ENCODE measurements at regions not wholly inside any gene's neighbourhood (a gene's known extent, or its start where the extent isn't known, plus 50 kb on each side); places are given as distances from the start of the nearest gene placed in this dataset.

- no peaks in the 10 kb centered on the region for H3K4me1 ChIP-seq (ENCODE audit: control insufficient read depth in 3 of 3, insufficient read depth in 2 of 3, low read depth in 1 of 3, low read length in 2 of 3)
- DNase-seq (no peak), FAIRE-seq (no peak)
- no peaks in the 10 kb centered on the region for H3K9me3 ChIP-seq (ENCODE audit: control insufficient read depth in 2 of 2, insufficient read depth in 1 of 2, low read depth in 1 of 2, low read length in 1 of 2)
- no peak overlapping the region for H3K4me3 ChIP-seq (ENCODE audit: low read depth in 1 of 3, low read length in 3 of 3)
- H3K27ac ChIP-seq (ENCODE audit: low read depth in 1 of 3, low read length in 2 of 3), result no peak overlapping the region
- no peaks in the 10 kb centered on the region for H3K36me3 ChIP-seq (ENCODE audit: control insufficient read depth in 3 of 3, insufficient read depth in 2 of 3, low read depth in 1 of 3, low read length in 3 of 3)
- H3K27me3 ChIP-seq (ENCODE audit: control insufficient read depth in 3 of 3, insufficient read depth in 3 of 3, low read length in 3 of 3), result no peaks in the 10 kb centered on the region
- 79 to 82% (median 80%) methylated on average over 3 of the region's 3 CpGs for WGBS, 3 donors
Measured at GRCh38 chr7:136412952-136413351, 435.8 kb upstream of the MTPN start.

DNA sequence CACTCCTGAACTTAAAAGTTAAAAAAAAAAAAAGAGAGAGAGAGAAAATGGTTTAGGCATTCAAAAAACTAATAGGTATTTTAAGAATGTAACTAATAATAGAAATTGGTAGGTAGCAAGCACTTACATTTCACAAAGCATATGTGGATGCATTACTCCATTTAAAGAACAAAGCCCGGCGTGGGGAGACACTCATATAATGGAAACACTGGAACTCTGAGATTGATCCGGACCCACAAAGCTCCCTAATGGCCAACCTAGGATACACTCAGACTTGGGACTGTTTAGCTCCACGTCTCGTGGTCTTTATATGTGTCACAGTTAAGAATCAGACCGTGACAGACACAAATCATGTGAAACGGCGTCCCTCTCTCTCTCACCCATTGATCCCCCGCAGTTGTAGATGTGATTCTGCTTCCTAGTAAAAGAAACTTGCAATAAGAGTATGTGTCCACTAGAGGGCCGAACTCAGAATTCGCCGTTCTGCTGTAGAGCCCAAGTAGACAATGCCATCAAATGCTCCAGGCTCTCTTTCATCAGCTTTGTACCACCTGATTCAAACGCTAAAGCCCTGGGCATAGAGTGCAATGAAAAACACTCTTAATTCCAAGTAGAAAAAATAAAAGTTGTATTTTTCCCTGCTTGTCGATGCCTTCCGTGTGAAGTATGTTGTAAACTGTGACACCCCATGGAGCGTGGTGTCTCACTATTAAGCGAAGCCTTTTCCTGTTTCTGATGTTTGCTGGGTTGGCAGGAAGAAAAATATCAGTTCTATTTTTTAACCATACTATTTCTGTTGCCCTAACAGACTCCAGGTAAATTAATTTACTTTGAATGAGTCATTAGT, 429.0 kb upstream of the MTPN start:
- Histone ChIP-seq H3K4me3 (ENCODE audit: low read depth in 1 of 3, low read length in 3 of 3) (no peak overlapping the region), H3K9me3 (ENCODE audit: control insufficient read depth in 2 of 2, insufficient read depth in 1 of 2, low read depth in 1 of 2, low read length in 1 of 2) (no peaks in the 10 kb centered on the region), H3K36me3 (ENCODE audit: control insufficient read depth in 3 of 3, insufficient read depth in 2 of 3, low read depth in 1 of 3, low read length in 3 of 3) (no peaks in the 10 kb centered on the region), H3K4me1 (ENCODE audit: control insufficient read depth in 3 of 3, insufficient read depth in 2 of 3, low read depth in 1 of 3, low read length in 2 of 3) (no peaks in the 10 kb centered on the region), H3K27me3 (ENCODE audit: control insufficient read depth in 3 of 3, insufficient read depth in 3 of 3, low read length in 3 of 3) (no peaks in the 10 kb centered on the region), H3K27ac (ENCODE audit: low read depth in 1 of 3, low read length in 2 of 3) (no peak overlapping the region)
- DNase-seq, result peak; percentile 33 to 51
- WGBS, 3 donors, result 31 to 34% (median 32%) methylated on average over 17 of the region's 17 CpGs
- no peak for FAIRE-seq

DNA sequence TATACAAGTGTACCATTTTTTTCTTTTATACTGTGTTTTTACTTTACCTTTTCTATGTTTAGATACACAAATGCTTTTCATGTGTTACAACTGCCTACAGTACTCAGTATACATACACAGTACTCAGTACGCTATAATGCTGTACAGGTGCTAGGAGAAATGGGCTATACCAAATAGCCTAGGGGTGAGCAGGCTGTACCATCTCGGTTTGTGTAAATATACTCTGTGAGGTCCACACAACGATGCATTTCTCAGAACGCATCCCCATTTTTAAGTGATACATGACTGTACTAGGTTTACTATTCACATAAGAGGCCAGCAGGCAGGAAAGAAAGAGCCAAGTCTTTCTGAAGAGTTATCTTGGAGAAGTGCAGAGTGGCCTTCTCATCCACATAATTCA, 426.4 kb upstream of the MTPN start:
- Histone ChIP-seq H3K36me3 (ENCODE audit: control insufficient read depth in 3 of 3, insufficient read depth in 2 of 3, low read depth in 1 of 3, low read length in 3 of 3) (no peaks in the 10 kb centered on the region), H3K4me1 (ENCODE audit: control insufficient read depth in 3 of 3, insufficient read depth in 2 of 3, low read depth in 1 of 3, low read length in 2 of 3) (no peaks in the 10 kb centered on the region), H3K27me3 (ENCODE audit: control insufficient read depth in 3 of 3, insufficient read depth in 3 of 3, low read length in 3 of 3) (no peaks in the 10 kb centered on the region), H3K27ac (ENCODE audit: low read depth in 1 of 3, low read length in 2 of 3) (no peak overlapping the region), H3K9me3 (ENCODE audit: control insufficient read depth in 2 of 2, insufficient read depth in 1 of 2, low read depth in 1 of 2, low read length in 1 of 2) (no peaks in the 10 kb centered on the region), H3K4me3 (ENCODE audit: low read depth in 1 of 3, low read length in 3 of 3) (no peak overlapping the region)
- WGBS, 3 donors, result 78 to 85% (median 84%) methylated on average over 4 of the region's 4 CpGs
- DNase-seq (no peak), FAIRE-seq (no peak)

- 64 to 77% (median 70%) methylated on average over 5 of the region's 5 CpGs for WGBS, 3 donors
- H3K4me1 ChIP-seq (ENCODE audit: control insufficient read depth in 3 of 3, insufficient read depth in 2 of 3, low read depth in 1 of 3, low read length in 2 of 3), result no peaks in the 10 kb centered on the region
- H3K4me3 ChIP-seq (ENCODE audit: low read depth in 1 of 3, low read length in 3 of 3), result no peak overlapping the region
- H3K36me3 ChIP-seq (ENCODE audit: control insufficient read depth in 3 of 3, insufficient read depth in 2 of 3, low read depth in 1 of 3, low read length in 3 of 3), result no peaks in the 10 kb centered on the region
- no peak for FAIRE-seq
- no peak overlapping the region for H3K27ac ChIP-seq (ENCODE audit: low read depth in 1 of 3, low read length in 2 of 3)
- DNase-seq, result no peak
- no peaks in the 10 kb centered on the region for H3K27me3 ChIP-seq (ENCODE audit: control insufficient read depth in 3 of 3, insufficient read depth in 3 of 3, low read length in 3 of 3)
- H3K9me3 ChIP-seq (ENCODE audit: control insufficient read depth in 2 of 2, insufficient read depth in 1 of 2, low read depth in 1 of 2, low read length in 1 of 2), result no peaks in the 10 kb centered on the region
Measured at GRCh38 chr7:136400877-136401276, 423.7 kb upstream of the MTPN start.

DNA sequence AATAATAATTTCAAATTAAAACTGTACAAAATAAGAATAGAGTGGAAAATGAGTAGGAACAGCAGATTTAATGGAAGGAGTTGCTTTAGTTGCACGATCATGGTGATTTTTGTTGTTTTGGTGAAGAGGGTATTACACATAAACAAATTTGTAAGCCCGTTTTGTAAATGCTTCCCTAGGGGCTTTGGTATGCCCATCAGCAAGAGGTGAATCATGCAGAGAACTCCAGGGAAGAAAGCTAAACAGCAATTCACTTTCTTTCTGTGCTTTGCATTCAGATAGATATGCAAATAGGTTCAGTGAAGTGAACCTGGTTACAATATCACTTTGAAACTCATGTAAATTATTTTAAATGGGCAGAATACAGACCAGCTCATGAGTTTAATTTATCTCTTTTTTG, 422.2 kb upstream of the MTPN start:
- no peaks in the 10 kb centered on the region for H3K27me3 ChIP-seq (ENCODE audit: control insufficient read depth in 3 of 3, insufficient read depth in 3 of 3, low read length in 3 of 3)
- WGBS, 3 donors, result 31 to 47% (median 43%) methylated on average over 2 of the region's 2 CpGs
- no peaks in the 10 kb centered on the region for H3K36me3 ChIP-seq (ENCODE audit: control insufficient read depth in 3 of 3, insufficient read depth in 2 of 3, low read depth in 1 of 3, low read length in 3 of 3)
- H3K27ac ChIP-seq (ENCODE audit: low read depth in 1 of 3, low read length in 2 of 3), result no peak overlapping the region
- no peak overlapping the region for H3K4me3 ChIP-seq (ENCODE audit: low read depth in 1 of 3, low read length in 3 of 3)
- no peaks in the 10 kb centered on the region for H3K4me1 ChIP-seq (ENCODE audit: control insufficient read depth in 3 of 3, insufficient read depth in 2 of 3, low read depth in 1 of 3, low read length in 2 of 3)
- FAIRE-seq (no peak), DNase-seq (no peak)
- no peaks in the 10 kb centered on the region for H3K9me3 ChIP-seq (ENCODE audit: control insufficient read depth in 2 of 2, insufficient read depth in 1 of 2, low read depth in 1 of 2, low read length in 1 of 2)

GRCh38 chr7:136392856-136393255, 415.7 kb upstream of the MTPN start:
- Histone ChIP-seq H3K27ac (ENCODE audit: low read depth in 1 of 3, low read length in 2 of 3) (no peak overlapping the region), H3K36me3 (ENCODE audit: control insufficient read depth in 3 of 3, insufficient read depth in 2 of 3, low read depth in 1 of 3, low read length in 3 of 3) (no peaks in the 10 kb centered on the region), H3K4me1 (ENCODE audit: control insufficient read depth in 3 of 3, insufficient read depth in 2 of 3, low read depth in 1 of 3, low read length in 2 of 3) (no peaks in the 10 kb centered on the region), H3K4me3 (ENCODE audit: low read depth in 1 of 3, low read length in 3 of 3) (no peak overlapping the region), H3K9me3 (ENCODE audit: control insufficient read depth in 2 of 2, insufficient read depth in 1 of 2, low read depth in 1 of 2, low read length in 1 of 2) (no peaks in the 10 kb centered on the region), H3K27me3 (ENCODE audit: control insufficient read depth in 3 of 3, insufficient read depth in 3 of 3, low read length in 3 of 3) (no peaks in the 10 kb centered on the region)
- FAIRE-seq, result no peak
- DNase-seq, result no peak
- WGBS, 3 donors, result 78 to 95% (median 91%) methylated on average over 2 of the region's 2 CpGs

GRCh38 chr7:136391371-136391770, 414.2 kb upstream of the MTPN start:
- no peaks in the 10 kb centered on the region for H3K9me3 ChIP-seq (ENCODE audit: control insufficient read depth in 2 of 2, insufficient read depth in 1 of 2, low read depth in 1 of 2, low read length in 1 of 2)
- DNase-seq, result no peak
- no peak overlapping the region for H3K4me3 ChIP-seq (ENCODE audit: low read depth in 1 of 3, low read length in 3 of 3)
- H3K4me1 ChIP-seq (ENCODE audit: control insufficient read depth in 3 of 3, insufficient read depth in 2 of 3, low read depth in 1 of 3, low read length in 2 of 3), result no peaks in the 10 kb centered on the region
- no peaks in the 10 kb centered on the region for H3K27me3 ChIP-seq (ENCODE audit: control insufficient read depth in 3 of 3, insufficient read depth in 3 of 3, low read length in 3 of 3)
- 42 to 56% (median 45%) methylated on average over 6 of the region's 6 CpGs for WGBS, 3 donors
- H3K27ac ChIP-seq (ENCODE audit: low read depth in 1 of 3, low read length in 2 of 3), result no peak overlapping the region
- H3K36me3 ChIP-seq (ENCODE audit: control insufficient read depth in 3 of 3, insufficient read depth in 2 of 3, low read depth in 1 of 3, low read length in 3 of 3), result no peaks in the 10 kb centered on the region
- FAIRE-seq, result no peak

DNA sequence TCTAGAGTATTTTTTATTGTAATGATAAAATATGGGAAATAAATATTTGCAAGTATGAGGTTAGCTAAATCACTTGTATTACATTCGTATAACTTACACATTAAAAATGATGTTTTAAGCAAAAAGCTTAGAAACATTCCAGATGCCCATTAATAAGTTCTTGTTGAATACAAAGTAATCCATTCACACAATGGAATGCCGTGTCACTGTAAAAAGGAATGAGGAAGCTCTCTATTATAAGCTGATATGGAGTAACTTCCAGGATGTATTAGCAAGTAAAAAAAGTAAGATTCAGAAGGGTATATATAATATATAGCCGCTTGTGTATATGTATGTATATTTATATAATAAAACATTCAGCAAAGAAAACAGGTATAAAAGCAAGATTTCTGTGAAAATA, 412.8 kb upstream of the MTPN start:
- 69 to 79% (median 78%) methylated on average over 3 of the region's 3 CpGs for WGBS, 3 donors
- H3K27me3 ChIP-seq (ENCODE audit: control insufficient read depth in 3 of 3, insufficient read depth in 3 of 3, low read length in 3 of 3), result no peaks in the 10 kb centered on the region
- no peaks in the 10 kb centered on the region for H3K4me1 ChIP-seq (ENCODE audit: control insufficient read depth in 3 of 3, insufficient read depth in 2 of 3, low read depth in 1 of 3, low read length in 2 of 3)
- H3K9me3 ChIP-seq (ENCODE audit: control insufficient read depth in 2 of 2, insufficient read depth in 1 of 2, low read depth in 1 of 2, low read length in 1 of 2), result no peaks in the 10 kb centered on the region
- DNase-seq (no peak), FAIRE-seq (peak; percentile 95)
- no peak overlapping the region for H3K27ac ChIP-seq (ENCODE audit: low read depth in 1 of 3, low read length in 2 of 3)
- no peak overlapping the region for H3K4me3 ChIP-seq (ENCODE audit: low read depth in 1 of 3, low read length in 3 of 3)
- H3K36me3 ChIP-seq (ENCODE audit: control insufficient read depth in 3 of 3, insufficient read depth in 2 of 3, low read depth in 1 of 3, low read length in 3 of 3), result no peaks in the 10 kb centered on the region

- no peaks in the 10 kb centered on the region for H3K4me1 ChIP-seq (ENCODE audit: control insufficient read depth in 3 of 3, insufficient read depth in 2 of 3, low read depth in 1 of 3, low read length in 2 of 3)
- no peaks in the 10 kb centered on the region for H3K36me3 ChIP-seq (ENCODE audit: control insufficient read depth in 3 of 3, insufficient read depth in 2 of 3, low read depth in 1 of 3, low read length in 3 of 3)
- no peak for DNase-seq
- H3K27ac ChIP-seq (ENCODE audit: low read depth in 1 of 3, low read length in 2 of 3), result no peak overlapping the region
- no peaks in the 10 kb centered on the region for H3K27me3 ChIP-seq (ENCODE audit: control insufficient read depth in 3 of 3, insufficient read depth in 3 of 3, low read length in 3 of 3)
- FAIRE-seq, result no peak
- WGBS, 3 donors, result 46 to 57% (median 57%) methylated on average over 2 of the region's 2 CpGs
- no peaks in the 10 kb centered on the region for H3K9me3 ChIP-seq (ENCODE audit: control insufficient read depth in 2 of 2, insufficient read depth in 1 of 2, low read depth in 1 of 2, low read length in 1 of 2)
- no peak overlapping the region for H3K4me3 ChIP-seq (ENCODE audit: low read depth in 1 of 3, low read length in 3 of 3)
Measured at GRCh38 chr7:136386876-136387275, 409.7 kb upstream of the MTPN start.

All from small intestine (tissue), 7 donors.